Muscle layer of colon (tissue), 2 donors: ENCODE measurements at regions not wholly inside any gene's neighbourhood (a gene's known extent, or its start where the extent isn't known, plus 50 kb on each side); places are given as distances from the start of the nearest gene placed in this dataset.

Experiments
- H3K27ac ChIP-seq: one replicate; pipeline ENCODE4 v1.7.0; 2013; ENCODE audit warnings: low read depth, mild to moderate bottlenecking, low read length, moderate library complexity
- H3K27me3 ChIP-seq, 2 donors: one replicate each; pipeline ENCODE4 v1.7.0; 2013; ENCODE audit warnings: low read length in 2 of 2, mild to moderate bottlenecking in 2 of 2; ENCODE audit not compliant: insufficient read depth in 2 of 2, control insufficient read depth in 1 of 2
- H3K36me3 ChIP-seq: one replicate; pipeline ENCODE4 v1.7.0; 2013; ENCODE audit warnings: mild to moderate bottlenecking, low read length; ENCODE audit not compliant: insufficient read depth
- H3K4me1 ChIP-seq: one replicate; pipeline ENCODE4 v1.7.0; 2013; ENCODE audit warnings: mild to moderate bottlenecking, low read length; ENCODE audit not compliant: insufficient read depth
- H3K4me3 ChIP-seq, 2 donors: one replicate each; pipeline ENCODE4 v1.7.0; 2013; ENCODE audit warnings: low read length in 2 of 2, low read depth in 1 of 2, mild to moderate bottlenecking in 1 of 2, moderate library complexity in 1 of 2
- H3K9ac ChIP-seq: one replicate; pipeline ENCODE4 v1.7.0; 2013; ENCODE audit warnings: low read length
- H3K9me3 ChIP-seq: one replicate; pipeline ENCODE4 v1.7.0; 2013; ENCODE audit warnings: mild to moderate bottlenecking, low read length
- donor health status: abdominal sarcoma.
- donor health status: Adenocarcinoma of cecum.

- no peak overlapping the region for H3K4me3 ChIP-seq
- H3K27me3 ChIP-seq, result no peaks in the 10 kb centered on the region
- H3K36me3 ChIP-seq, result no peaks in the 10 kb centered on the region
- H3K27ac ChIP-seq, result no peak overlapping the region
- H3K9me3 ChIP-seq, result no peaks in the 10 kb centered on the region
- H3K9ac ChIP-seq, result no peak overlapping the region
- peaks cover 13% of the 10 kb centered on the region for H3K4me1 ChIP-seq
Measured at GRCh38 chr5:173501922-173502321, 114.5 kb downstream of the BOD1 start.

GRCh38 chr5:173501271-173501670 is 115.2 kb downstream of the BOD1 start:
- no peaks in the 10 kb centered on the region for H3K9me3 ChIP-seq
- no peak overlapping the region for H3K27ac ChIP-seq
- peaks cover 13% of the 10 kb centered on the region for H3K4me1 ChIP-seq
- no peaks in the 10 kb centered on the region for H3K36me3 ChIP-seq
- no peak overlapping the region for H3K9ac ChIP-seq
- H3K4me3 ChIP-seq, result no peak overlapping the region
- no peaks in the 10 kb centered on the region for H3K27me3 ChIP-seq

GRCh38 chr5:173500213-173500560 is 116.3 kb downstream of the BOD1 start:
- no peak overlapping the region for H3K4me3 ChIP-seq
- H3K27ac ChIP-seq, result no peak overlapping the region
- H3K9me3 ChIP-seq, result no peaks in the 10 kb centered on the region
- no peaks in the 10 kb centered on the region for H3K36me3 ChIP-seq
- no peaks in the 10 kb centered on the region for H3K27me3 ChIP-seq
- peaks cover 13% of the 10 kb centered on the region for H3K4me1 ChIP-seq
- no peak overlapping the region for H3K9ac ChIP-seq

DNA sequence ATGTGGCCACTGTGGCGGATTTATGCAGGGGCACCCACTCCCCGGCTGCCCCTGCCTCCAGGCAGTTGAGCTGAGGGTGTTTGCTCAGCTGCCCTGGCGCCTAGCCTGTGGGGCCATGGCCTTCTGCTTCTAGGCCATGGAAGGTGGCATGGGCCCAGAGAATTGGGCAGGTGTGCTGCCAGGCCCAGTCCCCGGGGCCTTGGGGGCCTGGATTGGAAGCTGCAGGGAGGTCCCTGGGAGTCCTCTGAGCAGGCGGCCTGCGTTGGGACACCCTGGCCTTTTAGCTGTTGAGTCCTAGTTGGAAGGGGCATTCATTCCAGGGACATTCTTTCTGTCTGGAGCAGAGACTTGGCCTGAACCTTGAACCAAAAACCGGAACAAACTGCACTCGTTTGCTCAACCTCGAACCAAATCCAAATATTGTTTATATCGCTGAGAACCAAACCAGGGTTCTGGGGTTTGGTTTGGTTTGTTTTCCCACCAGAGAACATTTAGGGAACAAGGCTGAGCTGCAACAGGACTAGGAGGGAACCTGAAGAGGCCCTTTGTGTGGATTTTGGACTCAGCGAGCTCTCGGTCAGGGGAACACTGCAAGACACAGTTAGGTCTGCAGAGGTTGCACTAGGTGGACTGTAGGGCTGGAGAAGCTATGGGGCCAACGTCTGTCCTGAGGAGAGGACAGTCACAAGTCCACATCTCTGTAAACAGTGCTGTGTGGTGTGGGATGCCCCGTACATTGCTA is 116.8 kb downstream of the BOD1 start:
- no peaks in the 10 kb centered on the region for H3K36me3 ChIP-seq
- H3K4me1 ChIP-seq, result peaks cover 13% of the 10 kb centered on the region
- H3K27ac ChIP-seq, result no peak overlapping the region
- no peak overlapping the region for H3K4me3 ChIP-seq
- no peak overlapping the region for H3K9ac ChIP-seq
- no peaks in the 10 kb centered on the region for H3K9me3 ChIP-seq
- no peaks in the 10 kb centered on the region for H3K27me3 ChIP-seq

- Histone ChIP-seq H3K27me3 (no peaks in the 10 kb centered on the region), H3K4me1 (peaks cover 13% of the 10 kb centered on the region), H3K4me3 (no peak overlapping the region), H3K36me3 (no peaks in the 10 kb centered on the region), H3K9ac (no peak overlapping the region), H3K9me3 (no peaks in the 10 kb centered on the region), H3K27ac (no peak overlapping the region)
Measured at GRCh38 chr5:173498739-173499470, 117.5 kb downstream of the BOD1 start.

DNA sequence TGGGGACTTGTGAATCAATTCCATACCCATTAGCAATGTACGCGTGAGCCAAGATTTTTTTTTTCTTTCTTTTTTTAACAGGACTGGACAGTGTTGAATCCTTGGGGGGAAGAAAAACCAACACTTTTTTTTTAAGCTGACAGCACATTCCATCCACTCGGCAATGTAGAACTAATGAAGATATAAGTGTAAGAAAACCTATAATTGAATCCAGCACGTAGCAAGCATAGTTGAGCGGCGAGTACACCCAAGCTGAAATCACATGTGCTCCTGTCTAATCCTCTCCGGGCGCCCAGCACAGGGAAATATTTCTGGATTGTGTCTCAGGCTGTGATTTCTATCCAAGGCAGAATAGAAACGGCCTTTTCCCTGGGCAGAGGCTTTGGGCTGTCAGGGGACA is 118.2 kb downstream of the BOD1 start:
- Histone ChIP-seq H3K4me3 (no peak overlapping the region), H3K27me3 (no peaks in the 10 kb centered on the region), H3K27ac (no peak overlapping the region), H3K9me3 (no peaks in the 10 kb centered on the region), H3K4me1 (peaks cover 13% of the 10 kb centered on the region), H3K36me3 (no peaks in the 10 kb centered on the region), H3K9ac (no peak overlapping the region)

GRCh38 chr5:173497685-173498084 is 118.8 kb downstream of the BOD1 start:
- no peaks in the 10 kb centered on the region for H3K9me3 ChIP-seq
- no peaks in the 10 kb centered on the region for H3K27me3 ChIP-seq
- no peaks in the 10 kb centered on the region for H3K36me3 ChIP-seq
- H3K4me3 ChIP-seq, result no peak overlapping the region
- peaks cover 13% of the 10 kb centered on the region for H3K4me1 ChIP-seq
- H3K9ac ChIP-seq, result no peak overlapping the region
- H3K27ac ChIP-seq, result no peak overlapping the region

DNA sequence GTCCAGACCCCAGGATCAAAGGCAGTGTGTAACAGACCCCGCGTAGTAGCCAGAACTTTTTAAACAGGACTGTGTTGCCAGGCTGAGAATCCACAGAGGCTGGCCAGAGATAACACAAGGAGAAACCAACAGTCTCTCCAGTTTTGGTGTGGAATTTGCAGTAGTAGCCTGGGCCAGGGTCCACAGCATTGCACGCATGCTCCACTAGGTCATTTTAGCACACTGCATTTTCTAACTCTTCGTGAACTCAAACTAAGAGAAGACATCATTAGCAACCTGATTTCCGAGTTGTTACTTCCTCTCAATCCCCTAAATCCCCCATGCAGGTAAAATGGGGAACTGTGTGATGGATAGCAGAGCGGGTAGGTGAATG is 119.6 kb downstream of the BOD1 start:
- no peaks in the 10 kb centered on the region for H3K9me3 ChIP-seq
- no peaks in the 10 kb centered on the region for H3K36me3 ChIP-seq
- no peak overlapping the region for H3K9ac ChIP-seq
- no peak overlapping the region for H3K4me3 ChIP-seq
- H3K4me1 ChIP-seq, result peaks cover 13% of the 10 kb centered on the region
- H3K27ac ChIP-seq, result no peak overlapping the region
- no peaks in the 10 kb centered on the region for H3K27me3 ChIP-seq

DNA sequence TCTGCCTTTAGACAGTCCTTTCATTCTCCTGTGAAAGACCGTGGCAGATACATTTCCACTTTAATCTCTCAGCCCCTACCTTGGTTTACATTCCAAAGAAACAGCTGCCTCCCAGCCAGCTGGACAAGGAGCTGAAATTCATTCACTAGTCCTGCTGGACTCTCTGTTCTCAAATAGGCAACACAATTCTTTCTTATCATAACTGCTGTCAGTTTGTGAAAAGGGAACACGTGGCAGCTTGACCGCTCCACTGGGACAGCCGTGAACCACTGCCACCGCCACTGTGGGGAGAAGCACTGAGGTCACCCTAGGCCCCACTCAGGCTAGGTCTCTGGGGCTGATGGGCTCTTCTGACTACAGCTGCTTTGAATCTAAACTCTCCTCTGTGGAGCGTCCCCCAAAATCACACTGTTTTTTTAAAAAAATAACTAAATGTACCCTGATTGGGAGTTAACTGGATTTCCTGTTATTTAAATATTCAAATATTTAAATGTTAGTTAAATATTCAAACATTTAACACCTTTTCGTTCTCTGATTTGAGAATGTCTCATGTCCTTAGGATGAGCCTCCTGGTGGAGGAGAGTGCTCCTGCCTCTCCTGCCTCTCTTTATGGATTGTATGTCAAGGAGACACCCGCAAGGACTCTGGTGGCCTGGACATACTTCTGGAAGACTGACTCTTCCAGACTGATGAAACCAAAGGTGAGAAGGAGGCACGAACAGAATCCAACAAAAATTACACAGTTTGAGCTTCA is 120.1 kb downstream of the BOD1 start:
- Histone ChIP-seq H3K27me3 (no peaks in the 10 kb centered on the region), H3K4me1 (peaks cover 13% of the 10 kb centered on the region), H3K27ac (no peak overlapping the region), H3K4me3 (no peak overlapping the region), H3K9me3 (no peaks in the 10 kb centered on the region), H3K9ac (no peak overlapping the region), H3K36me3 (no peaks in the 10 kb centered on the region)

DNA sequence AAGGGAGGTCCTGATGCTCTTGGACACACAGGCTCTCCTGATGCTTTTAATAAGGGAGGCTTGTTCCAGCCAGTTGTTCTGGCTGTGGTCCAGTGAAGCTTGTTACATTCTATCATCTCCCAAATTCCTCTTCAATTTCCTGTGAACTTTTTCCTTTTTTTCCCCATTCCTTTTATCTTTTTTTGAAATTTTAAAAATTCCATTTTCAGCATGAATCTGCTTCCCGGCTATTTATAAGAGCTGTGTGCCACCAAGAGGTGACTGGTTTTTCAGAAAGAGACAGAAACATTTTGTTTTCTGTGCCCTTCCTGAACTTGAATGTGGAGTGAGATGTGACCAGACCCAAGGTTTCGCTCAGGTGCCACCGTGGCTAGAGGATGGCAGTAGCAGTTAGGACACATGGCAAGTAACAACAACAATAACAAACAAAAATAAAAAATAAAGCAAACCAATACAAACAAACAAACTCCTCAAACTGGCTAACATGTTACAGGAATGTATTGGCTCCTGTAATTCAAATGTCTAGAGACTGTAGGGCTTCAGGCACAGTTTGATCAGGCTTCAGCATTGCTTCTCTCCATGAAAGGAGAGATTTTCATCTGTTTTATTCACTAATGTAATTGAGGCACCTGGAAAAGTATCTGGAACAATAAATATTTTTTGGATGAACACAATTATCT is 121.1 kb downstream of the BOD1 start:
- Histone ChIP-seq H3K9me3 (no peaks in the 10 kb centered on the region), H3K4me1 (peaks cover 13% of the 10 kb centered on the region), H3K36me3 (no peaks in the 10 kb centered on the region), H3K27ac (no peak overlapping the region), H3K27me3 (no peaks in the 10 kb centered on the region), H3K4me3 (no peak overlapping the region), H3K9ac (no peak overlapping the region)

GRCh38 chr5:173494446-173494845 is 122.0 kb downstream of the BOD1 start:
- no peaks in the 10 kb centered on the region for H3K27me3 ChIP-seq
- peaks cover 13% of the 10 kb centered on the region for H3K4me1 ChIP-seq
- H3K36me3 ChIP-seq, result no peaks in the 10 kb centered on the region
- no peaks in the 10 kb centered on the region for H3K9me3 ChIP-seq
- H3K27ac ChIP-seq, result no peak overlapping the region
- no peak overlapping the region for H3K4me3 ChIP-seq
- no peak overlapping the region for H3K9ac ChIP-seq
